ENCODE measurements at regions not wholly inside any gene's neighbourhood (a gene's known extent, or its start where the extent isn't known, plus 50 kb on each side); places are given as distances from the start of the nearest gene placed in this dataset.

DNA sequence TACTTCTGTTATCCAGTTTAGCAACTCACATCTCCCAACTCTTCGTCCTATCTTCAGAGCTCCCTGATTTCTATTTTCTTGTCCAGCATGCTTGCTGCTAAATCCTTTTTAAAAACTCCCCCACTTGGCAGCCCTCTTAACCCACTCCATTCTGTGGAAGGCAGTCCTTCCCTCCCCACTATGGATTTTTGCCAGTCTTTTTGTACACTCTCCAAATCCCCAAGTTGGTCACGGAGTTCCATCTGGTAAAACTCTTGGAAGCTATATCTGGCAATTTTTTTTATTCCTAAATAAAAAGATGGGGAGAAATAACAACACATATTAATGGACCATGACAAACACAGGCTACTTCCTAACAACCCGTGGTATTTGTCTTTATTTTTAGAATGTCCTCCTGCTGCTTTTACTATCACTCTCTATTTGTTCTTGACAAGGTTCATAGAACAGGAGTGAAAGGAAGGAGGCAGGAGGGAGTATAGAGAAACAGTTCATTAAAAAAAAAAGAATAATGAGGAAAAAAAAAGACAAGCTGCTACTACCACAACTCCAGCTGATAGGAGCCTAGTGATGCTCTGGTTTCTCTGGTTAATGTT is 120.0 kb upstream of the THSD7B start:
- ChIA-PET POLR2A (no interaction called here), CTCF (no interaction called here)
- Histone ChIP-seq H3K4me1 (ENCODE audit: control insufficient read depth, insufficient read depth, low read length) (no peaks in the 10 kb centered on the region), H3K27ac (ENCODE audit: low read length) (no peak overlapping the region), H3K4me3 (ENCODE audit: low read depth in 2 of 2, low read length in 2 of 2) (no peak overlapping the region), H3K36me3 (ENCODE audit: control insufficient read depth, insufficient read depth, low read length) (no peaks in the 10 kb centered on the region), H3K27me3 (ENCODE audit: control insufficient read depth, insufficient read depth, low read length) (no peaks in the 10 kb centered on the region), H3K9me3 (ENCODE audit: control insufficient read depth, insufficient read depth, low read depth, low read length) (no peaks in the 10 kb centered on the region)
- ATAC-seq (no peak), DNase-seq (ENCODE audit: low read depth, low spot score) (no peak)
- intact Hi-C loops (cut with micrococcal nuclease; ENCODE audit: unreplicated experiment) (no loop called here), in situ Hi-C loops (cut with HindIII; ENCODE audit: low pct_unique_long_range_greater_than_20kb, low sequenced_read_pairs) (no loop called here)
- TF ChIP-seq SIN3A (IDR thresholded peaks at IDR 0.05; ENCODE audit: borderline replicate concordance, insufficient read depth, low read depth, low read length) (no peak), TCF7L2 (IDR thresholded peaks at IDR 0.05; ENCODE audit: low read depth, low read length) (no peak), POLR2AphosphoS5 (IDR thresholded peaks at IDR 0.05; ENCODE audit: low read depth, low read length) (no peak)
- TF ChIP-seq, protein P1, sequence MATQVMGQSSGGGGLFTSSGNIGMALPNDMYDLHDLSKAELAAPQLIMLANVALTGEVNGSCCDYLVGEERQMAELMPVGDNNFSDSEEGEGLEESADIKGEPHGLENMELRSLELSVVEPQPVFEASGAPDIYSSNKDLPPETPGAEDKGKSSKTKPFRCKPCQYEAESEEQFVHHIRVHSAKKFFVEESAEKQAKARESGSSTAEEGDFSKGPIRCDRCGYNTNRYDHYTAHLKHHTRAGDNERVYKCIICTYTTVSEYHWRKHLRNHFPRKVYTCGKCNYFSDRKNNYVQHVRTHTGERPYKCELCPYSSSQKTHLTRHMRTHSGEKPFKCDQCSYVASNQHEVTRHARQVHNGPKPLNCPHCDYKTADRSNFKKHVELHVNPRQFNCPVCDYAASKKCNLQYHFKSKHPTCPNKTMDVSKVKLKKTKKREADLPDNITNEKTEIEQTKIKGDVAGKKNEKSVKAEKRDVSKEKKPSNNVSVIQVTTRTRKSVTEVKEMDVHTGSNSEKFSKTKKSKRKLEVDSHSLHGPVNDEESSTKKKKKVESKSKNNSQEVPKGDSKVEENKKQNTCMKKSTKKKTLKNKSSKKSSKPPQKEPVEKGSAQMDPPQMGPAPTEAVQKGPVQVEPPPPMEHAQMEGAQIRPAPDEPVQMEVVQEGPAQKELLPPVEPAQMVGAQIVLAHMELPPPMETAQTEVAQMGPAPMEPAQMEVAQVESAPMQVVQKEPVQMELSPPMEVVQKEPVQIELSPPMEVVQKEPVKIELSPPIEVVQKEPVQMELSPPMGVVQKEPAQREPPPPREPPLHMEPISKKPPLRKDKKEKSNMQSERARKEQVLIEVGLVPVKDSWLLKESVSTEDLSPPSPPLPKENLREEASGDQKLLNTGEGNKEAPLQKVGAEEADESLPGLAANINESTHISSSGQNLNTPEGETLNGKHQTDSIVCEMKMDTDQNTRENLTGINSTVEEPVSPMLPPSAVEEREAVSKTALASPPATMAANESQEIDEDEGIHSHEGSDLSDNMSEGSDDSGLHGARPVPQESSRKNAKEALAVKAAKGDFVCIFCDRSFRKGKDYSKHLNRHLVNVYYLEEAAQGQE (IDR thresholded peaks at IDR 0.05; ENCODE audit: insufficient read depth in 1 of 2, low read depth in 2 of 2, low read length in 1 of 2): no peak
- TF ChIP-seq, protein P2, sequence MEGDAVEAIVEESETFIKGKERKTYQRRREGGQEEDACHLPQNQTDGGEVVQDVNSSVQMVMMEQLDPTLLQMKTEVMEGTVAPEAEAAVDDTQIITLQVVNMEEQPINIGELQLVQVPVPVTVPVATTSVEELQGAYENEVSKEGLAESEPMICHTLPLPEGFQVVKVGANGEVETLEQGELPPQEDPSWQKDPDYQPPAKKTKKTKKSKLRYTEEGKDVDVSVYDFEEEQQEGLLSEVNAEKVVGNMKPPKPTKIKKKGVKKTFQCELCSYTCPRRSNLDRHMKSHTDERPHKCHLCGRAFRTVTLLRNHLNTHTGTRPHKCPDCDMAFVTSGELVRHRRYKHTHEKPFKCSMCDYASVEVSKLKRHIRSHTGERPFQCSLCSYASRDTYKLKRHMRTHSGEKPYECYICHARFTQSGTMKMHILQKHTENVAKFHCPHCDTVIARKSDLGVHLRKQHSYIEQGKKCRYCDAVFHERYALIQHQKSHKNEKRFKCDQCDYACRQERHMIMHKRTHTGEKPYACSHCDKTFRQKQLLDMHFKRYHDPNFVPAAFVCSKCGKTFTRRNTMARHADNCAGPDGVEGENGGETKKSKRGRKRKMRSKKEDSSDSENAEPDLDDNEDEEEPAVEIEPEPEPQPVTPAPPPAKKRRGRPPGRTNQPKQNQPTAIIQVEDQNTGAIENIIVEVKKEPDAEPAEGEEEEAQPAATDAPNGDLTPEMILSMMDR (IDR thresholded peaks at IDR 0.05): no peak
- BruUV-seq (replicated peaks): no TSS peak

DNA sequence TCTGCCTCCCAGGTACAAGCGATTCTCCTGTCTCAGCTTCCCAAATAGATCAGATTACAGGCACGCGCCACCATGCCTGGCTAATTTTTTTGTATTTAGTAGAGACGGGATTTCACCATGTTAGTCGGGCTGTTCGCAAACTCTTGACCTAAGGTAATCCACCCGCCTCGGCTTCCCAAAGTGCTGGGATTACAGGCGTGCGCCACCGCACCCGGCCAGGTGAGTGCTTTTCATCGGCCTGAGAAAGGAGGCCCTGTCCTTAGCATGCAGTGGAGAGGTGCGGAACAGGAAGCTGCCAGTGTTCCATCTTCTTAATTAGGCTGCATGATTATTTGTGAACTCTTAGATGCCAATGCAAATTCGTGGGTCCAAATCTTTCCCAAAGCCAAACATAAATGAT is 125.7 kb upstream of the THSD7B start:
- Histone ChIP-seq H3K4me1 (ENCODE audit: control insufficient read depth, insufficient read depth, low read length) (no peaks in the 10 kb centered on the region), H3K36me3 (ENCODE audit: control insufficient read depth, insufficient read depth, low read length) (no peaks in the 10 kb centered on the region), H3K27ac (ENCODE audit: low read length) (no peak overlapping the region), H3K27me3 (ENCODE audit: control insufficient read depth, insufficient read depth, low read length) (no peaks in the 10 kb centered on the region), H3K9me3 (ENCODE audit: control insufficient read depth, insufficient read depth, low read depth, low read length) (no peaks in the 10 kb centered on the region), H3K4me3 (ENCODE audit: low read depth in 2 of 2, low read length in 2 of 2) (no peak overlapping the region)
- in situ Hi-C loops (cut with HindIII; ENCODE audit: low pct_unique_long_range_greater_than_20kb, low sequenced_read_pairs): no loop called here
- no peak for ATAC-seq
- ChIA-PET POLR2A (no interaction called here), CTCF (no interaction called here)
- intact Hi-C loops (cut with micrococcal nuclease; ENCODE audit: unreplicated experiment): no loop called here
- BruUV-seq (replicated peaks): no TSS peak
- DNase-seq (ENCODE audit: low read depth, low spot score): no peak
- TF ChIP-seq SIN3A (IDR thresholded peaks at IDR 0.05; ENCODE audit: borderline replicate concordance, insufficient read depth, low read depth, low read length) (no peak), POLR2AphosphoS5 (IDR thresholded peaks at IDR 0.05; ENCODE audit: low read depth, low read length) (no peak)

- DNase-seq (ENCODE audit: low read depth, low spot score): no peak
- ATAC-seq: no peak
- H3K27me3 ChIP-seq (ENCODE audit: control insufficient read depth, insufficient read depth, low read length): no peaks in the 10 kb centered on the region
- H3K27ac ChIP-seq (ENCODE audit: low read length): no peak overlapping the region
- no peaks in the 10 kb centered on the region for H3K4me1 ChIP-seq (ENCODE audit: control insufficient read depth, insufficient read depth, low read length)
- in situ Hi-C loops (cut with HindIII; ENCODE audit: low pct_unique_long_range_greater_than_20kb, low sequenced_read_pairs): no loop called here
- TF ChIP-seq, protein P2 (IDR thresholded peaks at IDR 0.05): no peak
- TF ChIP-seq SIN3A (IDR thresholded peaks at IDR 0.05; ENCODE audit: borderline replicate concordance, insufficient read depth, low read depth, low read length): no peak
- TF ChIP-seq POLR2AphosphoS5 (IDR thresholded peaks at IDR 0.05; ENCODE audit: low read depth, low read length): no peak
- no peak for TF ChIP-seq TCF7L2 (IDR thresholded peaks at IDR 0.05; ENCODE audit: low read depth, low read length)
- TF ChIP-seq, protein P1 (IDR thresholded peaks at IDR 0.05; ENCODE audit: insufficient read depth in 1 of 2, low read depth in 2 of 2, low read length in 1 of 2): no peak
- H3K9me3 ChIP-seq (ENCODE audit: control insufficient read depth, insufficient read depth, low read depth, low read length): no peaks in the 10 kb centered on the region
- ChIA-PET POLR2A (no interaction called here), CTCF (no interaction called here)
- H3K36me3 ChIP-seq (ENCODE audit: control insufficient read depth, insufficient read depth, low read length): no peaks in the 10 kb centered on the region
- no peak overlapping the region for H3K4me3 ChIP-seq (ENCODE audit: low read depth in 2 of 2, low read length in 2 of 2)
- intact Hi-C loops (cut with micrococcal nuclease; ENCODE audit: unreplicated experiment): no loop called here
- no TSS peak for BruUV-seq (replicated peaks)
Measured at GRCh38 chr2:136638193-136638592, 127.2 kb upstream of the THSD7B start.
